SK-N-SH treated with all-trans-retinoic acid at 6 μM for 48 hours (cell line): ENCODE measurements at regions not wholly inside any gene's neighbourhood (a gene's known extent, or its start where the extent isn't known, plus 50 kb on each side); places are given as distances from the start of the nearest gene placed in this dataset.

Source experiments
- ATAC-seq: fragments of 200-7000 bp; cut with Tn5 transposase; 3 replicates; pipeline ENCODE4 v1.9.1; 2020; ENCODE audit warnings: mild to moderate bottlenecking, moderate library complexity
- ARNTL ChIP-seq: fragments of 450-650 bp; formaldehyde crosslinking; IDR thresholded peaks from 2 replicates; pipeline ENCODE4 v1.5.0; 2020; ENCODE audit warnings: low read depth, mild to moderate bottlenecking, moderate library complexity, borderline replicate concordance
- BACH2 ChIP-seq: fragments of 250-450 bp; sonication (Bioruptor Pico); IDR thresholded peaks from 2 replicates; pipeline ENCODE4 v1.9.0; 2021; ENCODE audit warnings: mild to moderate bottlenecking, borderline replicate concordance
- CREB5 ChIP-seq: fragments of 250-450 bp; sonication (Bioruptor Pico); IDR thresholded peaks from 2 replicates; pipeline ENCODE4 v1.5.1; 2020; ENCODE audit warnings: low read depth, mild to moderate bottlenecking, moderate library complexity
- CSDC2 ChIP-seq: fragments of 250-450 bp; sonication (Bioruptor Pico); IDR thresholded peaks from 2 replicates; pipeline ENCODE4 v1.5.0; 2020; ENCODE audit warnings: mild to moderate bottlenecking, moderate library complexity
- ESRRG ChIP-seq: fragments of 250-450 bp; sonication (Bioruptor Pico); IDR thresholded peaks from 2 replicates; pipeline ENCODE4 v1.6.1; 2021; ENCODE audit warnings: mild to moderate bottlenecking
- OSR1 ChIP-seq: fragments of 250-450 bp; sonication (Bioruptor Pico); IDR thresholded peaks from 2 replicates; pipeline ENCODE4 v1.8.0; 2022; ENCODE audit warnings: moderate library complexity, mild to moderate bottlenecking, inconsistent platforms
- PATZ1 ChIP-seq: fragments of 250-450 bp; sonication (Bioruptor Pico); IDR thresholded peaks from 2 replicates; pipeline ENCODE4 v1.8.0; 2020; ENCODE audit warnings: mild to moderate bottlenecking, moderate library complexity, borderline replicate concordance
- POU6F1 ChIP-seq: fragments of 250-450 bp; sonication (Bioruptor Pico); IDR thresholded peaks from 2 replicates; pipeline ENCODE4 v1.8.0; 2021; ENCODE audit warnings: low read depth, mild to moderate bottlenecking, moderate library complexity, borderline replicate concordance
- PPARA ChIP-seq: fragments of 250-450 bp; sonication (Bioruptor Pico); IDR thresholded peaks from 2 replicates; pipeline ENCODE4 v1.5.0; 2020; ENCODE audit warnings: mild to moderate bottlenecking, borderline replicate concordance
- RARB ChIP-seq: fragments of 250-450 bp; sonication (Bioruptor Pico); IDR thresholded peaks from 2 replicates; pipeline ENCODE4 v1.8.0; 2021; ENCODE audit warnings: mild to moderate bottlenecking, moderate library complexity
- TCF4 ChIP-seq: fragments of 250-450 bp; sonication (Bioruptor Pico); IDR thresholded peaks from 2 replicates; pipeline ENCODE4 v1.8.0; 2021; ENCODE audit warnings: mild to moderate bottlenecking, moderate library complexity, borderline replicate concordance
- TSHZ2 ChIP-seq: fragments of 250-450 bp; sonication (Bioruptor Pico); IDR thresholded peaks from 2 replicates; pipeline ENCODE4 v1.5.0; 2020; ENCODE audit warnings: mild to moderate bottlenecking, moderate library complexity
- ZFP3 ChIP-seq: fragments of 250-450 bp; sonication (Bioruptor Pico); IDR thresholded peaks from 2 replicates; pipeline ENCODE4 v1.5.0; 2020; ENCODE audit warnings: mild to moderate bottlenecking, moderate library complexity
- ZNF565 ChIP-seq: fragments of 450-650 bp; formaldehyde crosslinking; conservative IDR thresholded peaks from 2 replicates; pipeline ENCODE4 v1.5.0; 2020; ENCODE audit warnings: low read depth, mild to moderate bottlenecking, moderate library complexity
- ZNF70 ChIP-seq: fragments of 450-650 bp; formaldehyde crosslinking; IDR thresholded peaks from 2 replicates; pipeline ENCODE4 v1.5.0; 2020; ENCODE audit warnings: mild to moderate bottlenecking, moderate library complexity
- ZNF8 ChIP-seq: fragments of 450-650 bp; formaldehyde crosslinking; IDR thresholded peaks from 2 replicates; pipeline ENCODE4 v1.5.0; 2020; ENCODE audit warnings: mild to moderate bottlenecking, moderate library complexity

GRCh38 chr14:98341211-98341610 lies 930.8 kb downstream of the BCL11B start:
- TF ChIP-seq PATZ1 (CRISPR knock-in tag), result no peak
- no peak for TF ChIP-seq ZFP3 (CRISPR knock-in tag)
- TF ChIP-seq, all 23 proteins: peak for 0
- ATAC-seq, result no peak

GRCh38 chr14:98345161-98345560 lies 926.8 kb downstream of the BCL11B start:
- ATAC-seq, result no peak
- TF ChIP-seq ZNF70 (CRISPR knock-in tag), result no peak
- TF ChIP-seq ARNTL, result no peak
- TF ChIP-seq CREB5, result no peak
- no peak for TF ChIP-seq PPARA (CRISPR knock-in tag)
- no peak for TF ChIP-seq ZNF565 (CRISPR knock-in tag)
- no peak for TF ChIP-seq ZFP3 (CRISPR knock-in tag)
- no peak for TF ChIP-seq BACH2
- TF ChIP-seq RARB (CRISPR knock-in tag), result no peak
- no peak for TF ChIP-seq TCF4 (CRISPR knock-in tag)
- no peak for TF ChIP-seq OSR1 (CRISPR knock-in tag)

- TF ChIP-seq ZNF70 (CRISPR knock-in tag) (no peak), CREB5 (no peak), ARNTL (no peak), CSDC2 (CRISPR knock-in tag) (no peak)
- no peak for ATAC-seq
Measured at GRCh38 chr14:98347686-98348085, 924.3 kb downstream of the BCL11B start.

- TF ChIP-seq CREB5, result no peak
- TF ChIP-seq ZNF565 (CRISPR knock-in tag), result no peak
- TF ChIP-seq ZNF8 (CRISPR knock-in tag), result no peak
- no peak for TF ChIP-seq ZNF70 (CRISPR knock-in tag)
- no peak for TF ChIP-seq POU6F1 (CRISPR knock-in tag)
- no peak for TF ChIP-seq RARB (CRISPR knock-in tag)
- no peak for TF ChIP-seq PPARA (CRISPR knock-in tag)
- no peak for TF ChIP-seq PATZ1 (CRISPR knock-in tag)
- TF ChIP-seq TSHZ2 (CRISPR knock-in tag), result no peak
- no peak for TF ChIP-seq TCF4 (CRISPR knock-in tag)
- no peak for TF ChIP-seq ESRRG (CRISPR knock-in tag)
- no peak for ATAC-seq
Measured at GRCh38 chr14:98348505-98348904, 923.5 kb downstream of the BCL11B start.
